OCI-LY7 (cell line): ENCODE measurements at regions not wholly inside any gene's neighbourhood (a gene's known extent, or its start where the extent isn't known, plus 50 kb on each side); places are given as distances from the start of the nearest gene placed in this dataset.

Experiments used
- BruUV-seq: library from RNA; stranded (reverse); fragments of 400-500 nt; replicated peaks from 2 replicates; lab custom pipeline; 2021; lab: Mats Ljungman, UMichigan
- CTCF ChIA-PET: fragments of 300-600 bp; sonication (Branson Sonifier 250); formaldehyde crosslinking; loops from one replicate; lab custom pipeline; 2022; ENCODE audit warnings: antibody characterized with exemption; ENCODE audit not compliant: unreplicated experiment; lab: Charles Lee
- POLR2A ChIA-PET: fragments of 300-600 bp; sonication (Branson Sonifier 250); formaldehyde crosslinking; loops from one replicate; lab custom pipeline; 2022; ENCODE audit warnings: antibody characterized with exemption; lab: Charles Lee
- DNase-seq: peaks from one replicate; pipeline ENCODE4 v3.0.0-alpha.2; 2015; ENCODE audit warnings: low spot score
- H2AFZ ChIP-seq: fragments of 200-600 bp; sonication (generic), shearing (Covaris generic); 2 replicates; pipeline ENCODE4 v1.6.1; 2014; ENCODE audit warnings: mild to moderate bottlenecking, antibody characterized with exemption, low read length, moderate library complexity
- H3K27ac ChIP-seq: fragments of 200-600 bp; sonication (generic); 2 replicates; pipeline ENCODE4 v1.5.1; 2014; ENCODE audit warnings: mixed run types, low read depth, mild to moderate bottlenecking, moderate library complexity, low read length, inconsistent platforms; ENCODE audit not compliant: poor library complexity, severe bottlenecking
- H3K36me3 ChIP-seq: fragments of 200-600 bp; sonication (generic); 2 replicates; pipeline ENCODE4 v1.6.1; 2014; ENCODE audit warnings: mild to moderate bottlenecking, antibody characterized with exemption, low read length, moderate library complexity, mixed read lengths; ENCODE audit not compliant: insufficient read depth
- H3K4me1 ChIP-seq: fragments of 200-600 bp; sonication (generic); 2 replicates; pipeline ENCODE4 v1.5.1; 2014; ENCODE audit warnings: mild to moderate bottlenecking, low read length; ENCODE audit not compliant: insufficient read depth, poor library complexity, severe bottlenecking
- H3K4me2 ChIP-seq: fragments of 200-600 bp; sonication (generic); 2 replicates; pipeline ENCODE4 v1.6.1; 2014; ENCODE audit warnings: mild to moderate bottlenecking, low read length
- H3K4me3 ChIP-seq: fragments of 200-600 bp; sonication (generic); 2 replicates; pipeline ENCODE4 v1.5.1; 2014; ENCODE audit warnings: mild to moderate bottlenecking, low read depth, low read length; ENCODE audit not compliant: poor library complexity, severe bottlenecking
- H3K79me2 ChIP-seq: fragments of 200-600 bp; sonication (generic); 2 replicates; pipeline ENCODE4 v1.6.1; 2016; ENCODE audit warnings: low read depth, mild to moderate bottlenecking, low read length, moderate library complexity, mixed read lengths; ENCODE audit not compliant: insufficient read depth
- H3K9me2 ChIP-seq: fragments of 200-600 bp; sonication (generic); 2 replicates; pipeline ENCODE4 v1.6.1; 2016; ENCODE audit warnings: mild to moderate bottlenecking, low read length, mixed read lengths; ENCODE audit not compliant: insufficient read depth
- H3K9me3 ChIP-seq: fragments of 200-600 bp; sonication (generic); 2 replicates; pipeline ENCODE4 v1.6.1; 2014; ENCODE audit warnings: mild to moderate bottlenecking, mixed run types, low read length, mixed read lengths
- H4K20me1 ChIP-seq: fragments of 200-600 bp; sonication (generic); 2 replicates; pipeline ENCODE4 v1.6.1; 2014; ENCODE audit warnings: mild to moderate bottlenecking, antibody characterized with exemption, low read length, moderate library complexity, mixed read lengths; ENCODE audit not compliant: insufficient read depth
- CTCF ChIP-seq: fragments of 200-600 bp; sonication (generic); conservative IDR thresholded peaks from 2 replicates; pipeline ENCODE4 v1.5.1; 2014; ENCODE audit warnings: mild to moderate bottlenecking, antibody characterized with exemption, low read length, moderate library complexity, mixed read lengths
- EZH2phosphoT487 ChIP-seq: fragments of 200-600 bp; sonication (generic); IDR thresholded peaks from 2 replicates; pipeline ENCODE4 v1.6.1; 2018; ENCODE audit warnings: low read depth, borderline replicate concordance, mild to moderate bottlenecking, mixed run types, antibody characterized with exemption, low read length, moderate library complexity, mixed read lengths
- intact Hi-C: fragments of 100-400 bp; cut with micrococcal nuclease; formaldehyde crosslinking; loops from one replicate; pipeline ENCODE4 v1.10.0; 2022; ENCODE audit not compliant: unreplicated experiment

- Histone ChIP-seq H2AFZ (no peak overlapping the region), H3K4me2 (no peak overlapping the region), H3K9me2 (no peaks in the 10 kb centered on the region), H3K36me3 (no peaks in the 10 kb centered on the region), H3K79me2 (no peaks in the 10 kb centered on the region), H3K4me1 (no peaks in the 10 kb centered on the region), H3K27ac (no peak overlapping the region), H3K4me3 (no peak overlapping the region), H4K20me1 (no peaks in the 10 kb centered on the region), H3K9me3 (peaks cover 10% of the 10 kb centered on the region)
- ChIA-PET POLR2A (interaction anchor here (0.8 kb wide), 1 partner anchor 16 kb away, joined by 3 read pairs; no protein-coding TSS in a partner anchor), CTCF (no interaction called here)
- no TSS peak for BruUV-seq
- no peak for TF ChIP-seq EZH2phosphoT487
- TF ChIP-seq CTCF, result no peak
- intact Hi-C loops, result no loop called here
- no peak for DNase-seq
These were observed 126.5 kb upstream of the CNTN6 start for GRCh38 chr3:966341-966740.

GRCh38 chr3:973340-973739 lies 119.5 kb upstream of the CNTN6 start:
- Histone ChIP-seq H3K4me2 (no peak overlapping the region), H3K27ac (no peak overlapping the region), H3K9me3 (no peaks in the 10 kb centered on the region), H2AFZ (no peak overlapping the region), H3K4me3 (no peak overlapping the region), H4K20me1 (no peaks in the 10 kb centered on the region), H3K36me3 (no peaks in the 10 kb centered on the region), H3K9me2 (no peaks in the 10 kb centered on the region), H3K79me2 (no peaks in the 10 kb centered on the region), H3K4me1 (no peaks in the 10 kb centered on the region)
- ChIA-PET CTCF (no interaction called here), POLR2A (no interaction called here)
- intact Hi-C loops, result no loop called here
- no TSS peak for BruUV-seq
- TF ChIP-seq CTCF (no peak), EZH2phosphoT487 (no peak)
- no peak for DNase-seq

- Histone ChIP-seq H3K27ac (no peak overlapping the region), H3K4me1 (no peaks in the 10 kb centered on the region), H4K20me1 (no peaks in the 10 kb centered on the region), H3K9me2 (no peaks in the 10 kb centered on the region), H3K36me3 (no peaks in the 10 kb centered on the region), H3K79me2 (no peaks in the 10 kb centered on the region), H3K4me2 (no peak overlapping the region), H3K9me3 (no peaks in the 10 kb centered on the region), H2AFZ (no peak overlapping the region), H3K4me3 (no peak overlapping the region)
- intact Hi-C loops, result no loop called here
- POLR2A ChIA-PET, result no interaction called here
- CTCF ChIA-PET, result no interaction called here
- DNase-seq, result no peak
- TF ChIP-seq CTCF, result no peak
- no peak for TF ChIP-seq EZH2phosphoT487
- BruUV-seq, result no TSS peak
These were observed 116.8 kb upstream of the CNTN6 start for GRCh38 chr3:976006-976405.
